Right lobe of liver (tissue), 6 donors: ENCODE measurements at regions not wholly inside any gene's neighbourhood (a gene's known extent, or its start where the extent isn't known, plus 50 kb on each side); places are given as distances from the start of the nearest gene placed in this dataset.

Source experiments
- ATAC-seq, 4 donors: fragments of 200-7000 bp; cut with Tn5 transposase; one replicate each; pipeline ENCODE4 v1.9.1; 2020; ENCODE audit warnings: mild to moderate bottlenecking in 4 of 4, moderate library complexity in 4 of 4
- DNase-seq, 3 donors: peaks; one replicate each; pipeline ENCODE4 v3.0.0-alpha.2; 2020
- H3K27ac ChIP-seq, 3 donors: fragments of 200-600 bp; one replicate each; pipeline ENCODE4 v1.8.0; 2022
- H3K27me3 ChIP-seq, 2 donors: fragments of 200-600 bp; one replicate each; pipeline ENCODE4 v1.8.0; 2022
- H3K36me3 ChIP-seq, 4 donors: fragments of 200-600 bp; sonication (generic) in 1 of 4; one replicate each; pipeline versions ENCODE4 v1.5.1 to v1.8.0; 2017 to 2022; ENCODE audit warnings: control low read depth in 1 of 4
- H3K4me1 ChIP-seq, 4 donors: fragments of 200-600 bp; sonication (generic) in 1 of 4; one replicate each; pipeline versions ENCODE4 v1.5.1 to v1.8.0; 2017 to 2022; ENCODE audit warnings: control low read depth in 1 of 4
- H3K4me3 ChIP-seq, 3 donors: fragments of 200-600 bp; one replicate each; pipeline ENCODE4 v1.8.0; 2022
- H3K9me3 ChIP-seq, 4 donors: fragments of 200-600 bp; sonication (generic) in 1 of 4; one replicate each; pipeline versions ENCODE4 v1.5.1 to v1.8.0; 2017 to 2022; ENCODE audit warnings: control low read depth in 1 of 4
- POLR2A ChIP-seq: fragments of 450-650 bp; IDR thresholded peaks from one replicate; pipeline ENCODE4 v1.6.1; 2017; ENCODE audit warnings: antibody characterized with exemption, mild to moderate bottlenecking
- WGBS: methylation state at CpG from one replicate; pipeline ENCODE4 v1.1.6; 2018; ENCODE audit warnings: low coverage, low lambda C conversion rate; ENCODE audit not compliant: insufficient coverage; ENCODE audit errors: missing lambda C conversion rate; 5-methylcytosine and 5-hydroxymethylcytosine counted together
- intact Hi-C, 2 donors: fragments of 100-400 bp; cut with DNase I; formaldehyde crosslinking; loops; one replicate each; pipeline versions ENCODE4 v1.11.2 to v1.14.1; 2022
- TF ChIP-seq, protein P1 (sequence below), 4 donors: fragments of 200-600 bp in 3 of 4; fragments of 450-650 bp in 1 of 4; IDR thresholded peaks; one replicate each; pipeline versions ENCODE4 v1.5.1 to v1.8.0; 2016 to 2022; ENCODE audit warnings: antibody characterized with exemption in 4 of 4, mild to moderate bottlenecking in 2 of 4
- donor health status: DM: no; HTN: yes; CAD: no.
- donor health status: DM: no; HTN: no; CAD: no.
- donor health status: DM: no; HTN: no; CAD: no.
- donor health status: DM: no; HTN: yes; CAD: no.
- donor health status: DM: no; HTN: yes; CAD: no.

DNA sequence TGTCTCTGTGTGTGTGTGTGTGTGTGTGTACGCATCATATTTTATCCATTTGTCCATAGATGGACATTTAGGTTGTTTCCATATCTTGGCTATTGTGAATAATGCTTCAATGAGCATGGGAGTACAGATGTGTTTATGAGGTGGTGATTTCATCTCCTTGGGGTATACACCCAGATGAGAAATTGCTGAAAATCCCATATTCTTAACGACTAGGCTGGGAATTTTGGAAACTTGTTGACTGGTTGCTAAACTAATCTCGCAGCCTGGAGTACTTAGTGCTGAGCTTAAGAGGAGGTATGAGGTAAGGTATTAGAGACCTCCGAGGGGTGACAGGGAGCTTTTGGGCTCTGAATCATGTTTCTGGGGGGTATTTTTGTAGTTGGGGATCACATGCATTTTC, 66.0 kb upstream of the SPRED2 start:
- H3K9me3 ChIP-seq = no peaks in the 10 kb centered on the region
- 74% methylated on average over 4 of the region's 4 CpGs for whole genome bisulfite sequencing
- no peak overlapping the region for H3K27ac ChIP-seq
- no peaks in the 10 kb centered on the region for H3K4me1 ChIP-seq
- no peak for TF ChIP-seq POLR2A
- TF ChIP-seq, protein P1, sequence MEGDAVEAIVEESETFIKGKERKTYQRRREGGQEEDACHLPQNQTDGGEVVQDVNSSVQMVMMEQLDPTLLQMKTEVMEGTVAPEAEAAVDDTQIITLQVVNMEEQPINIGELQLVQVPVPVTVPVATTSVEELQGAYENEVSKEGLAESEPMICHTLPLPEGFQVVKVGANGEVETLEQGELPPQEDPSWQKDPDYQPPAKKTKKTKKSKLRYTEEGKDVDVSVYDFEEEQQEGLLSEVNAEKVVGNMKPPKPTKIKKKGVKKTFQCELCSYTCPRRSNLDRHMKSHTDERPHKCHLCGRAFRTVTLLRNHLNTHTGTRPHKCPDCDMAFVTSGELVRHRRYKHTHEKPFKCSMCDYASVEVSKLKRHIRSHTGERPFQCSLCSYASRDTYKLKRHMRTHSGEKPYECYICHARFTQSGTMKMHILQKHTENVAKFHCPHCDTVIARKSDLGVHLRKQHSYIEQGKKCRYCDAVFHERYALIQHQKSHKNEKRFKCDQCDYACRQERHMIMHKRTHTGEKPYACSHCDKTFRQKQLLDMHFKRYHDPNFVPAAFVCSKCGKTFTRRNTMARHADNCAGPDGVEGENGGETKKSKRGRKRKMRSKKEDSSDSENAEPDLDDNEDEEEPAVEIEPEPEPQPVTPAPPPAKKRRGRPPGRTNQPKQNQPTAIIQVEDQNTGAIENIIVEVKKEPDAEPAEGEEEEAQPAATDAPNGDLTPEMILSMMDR (IDR thresholded peaks at IDR 0.05) = no peak
- no peak overlapping the region for H3K4me3 ChIP-seq
- DNase-seq = no peak
- no peaks in the 10 kb centered on the region for H3K36me3 ChIP-seq
- H3K27me3 ChIP-seq = no peaks in the 10 kb centered on the region
- intact Hi-C loops = no loop called here
- no peak for ATAC-seq

DNA sequence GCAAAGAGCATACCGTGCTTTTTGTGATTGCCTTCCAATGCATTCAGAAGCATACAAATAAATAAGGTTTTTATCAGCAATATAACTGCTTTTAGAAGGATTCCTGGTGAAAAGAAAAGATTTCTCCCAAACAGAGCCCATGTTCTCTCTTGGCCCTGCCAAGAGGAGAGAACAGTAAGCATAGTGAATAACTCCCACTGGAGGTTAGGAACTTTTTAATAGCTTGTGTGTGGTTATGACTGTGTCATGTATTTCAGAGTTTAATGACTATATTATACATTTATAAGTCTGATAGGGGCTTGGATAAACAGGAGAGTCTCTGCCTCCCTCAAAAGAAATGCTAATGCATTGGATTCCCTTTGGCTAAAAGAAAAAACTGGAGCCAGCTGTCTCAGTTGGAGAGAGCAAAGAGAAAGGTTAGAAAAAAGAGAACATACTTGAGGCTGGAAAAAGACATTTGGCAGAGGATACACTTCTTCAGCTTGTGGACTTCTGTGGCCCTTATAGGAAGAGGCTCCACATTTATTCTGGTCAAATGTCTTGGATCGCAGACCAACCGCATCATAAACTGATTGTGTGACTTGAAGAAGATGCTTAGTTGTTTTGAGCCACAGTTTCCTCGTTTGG, 63.0 kb upstream of the SPRED2 start:
- Histone ChIP-seq H3K27me3 (no peaks in the 10 kb centered on the region), H3K4me3 (no peak overlapping the region), H3K9me3 (no peaks in the 10 kb centered on the region), H3K4me1 (no peaks in the 10 kb centered on the region), H3K36me3 (no peaks in the 10 kb centered on the region), H3K27ac (no peak overlapping the region)
- WGBS = 75% methylated on average over 4 of the region's 4 CpGs
- ATAC-seq = no peak
- intact Hi-C loops = no loop called here
- TF ChIP-seq, protein P1 (IDR thresholded peaks at IDR 0.05) = no peak
- no peak for TF ChIP-seq POLR2A
- DNase-seq = no peak

DNA sequence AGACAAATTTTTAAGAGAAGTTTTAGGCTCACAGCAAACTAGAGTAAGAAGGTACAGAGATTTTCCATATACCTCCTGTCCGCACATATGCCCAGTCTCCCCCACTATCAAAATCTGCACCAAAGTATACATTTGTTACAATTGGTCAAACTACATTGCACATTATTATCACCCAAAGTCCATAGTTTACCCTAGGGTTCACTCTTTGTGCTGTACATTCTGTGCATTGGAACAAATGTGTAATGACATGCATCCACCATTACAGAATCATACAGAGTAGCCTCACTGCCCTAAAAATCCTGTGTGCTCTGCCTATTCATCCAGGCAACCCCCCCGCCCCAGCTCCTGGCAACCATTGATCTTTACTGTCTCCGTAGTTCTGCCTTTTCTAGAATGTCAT, 61.7 kb upstream of the SPRED2 start:
- 86% methylated on average over 3 of the region's 3 CpGs for WGBS
- intact Hi-C loops = no loop called here

DNA sequence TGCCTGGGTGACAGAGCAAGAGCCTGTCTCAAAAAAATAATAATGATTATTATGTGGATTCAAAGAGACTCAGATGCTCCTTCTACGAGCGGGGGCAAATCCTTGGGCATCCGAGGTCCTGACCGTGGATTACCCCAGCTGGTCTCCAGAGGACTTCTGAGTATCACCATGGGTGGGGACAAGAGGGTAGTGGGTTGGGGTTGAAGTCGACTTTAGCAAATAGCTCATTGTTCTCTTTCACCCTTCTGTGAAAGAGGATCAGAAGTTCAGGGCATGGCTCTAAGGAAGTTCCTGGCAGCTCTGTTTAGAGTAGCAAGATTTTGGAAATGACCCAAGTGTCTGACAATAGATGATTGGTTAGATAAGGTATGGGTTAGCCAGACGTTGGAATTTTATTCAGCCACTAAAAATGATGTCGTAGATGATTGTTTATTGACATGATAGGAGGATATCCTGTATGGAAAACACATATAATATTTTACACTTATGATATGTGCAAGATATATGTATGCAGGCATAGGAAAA, 59.0 kb upstream of the SPRED2 start:
- no peak overlapping the region for H3K27ac ChIP-seq
- H3K36me3 ChIP-seq = no peaks in the 10 kb centered on the region
- TF ChIP-seq, protein P1 (IDR thresholded peaks at IDR 0.05) = no peak
- no peak for TF ChIP-seq POLR2A
- H3K4me3 ChIP-seq = no peak overlapping the region
- WGBS = 59% methylated on average over 7 of the region's 7 CpGs
- DNase-seq (no peak), ATAC-seq (no peak)
- H3K4me1 ChIP-seq = no peaks in the 10 kb centered on the region
- H3K9me3 ChIP-seq = no peaks in the 10 kb centered on the region
- intact Hi-C loops = no loop called here
- H3K27me3 ChIP-seq = no peaks in the 10 kb centered on the region

More for the DNA sequence above, 61.7 kb upstream of the SPRED2 start:
- no peak overlapping the region for H3K27ac ChIP-seq
- no peak overlapping the region for H3K4me3 ChIP-seq
- no peak for ATAC-seq
- H3K36me3 ChIP-seq = no peaks in the 10 kb centered on the region
- TF ChIP-seq, protein P1 (IDR thresholded peaks at IDR 0.05) = no peak
- TF ChIP-seq POLR2A = no peak
- no peaks in the 10 kb centered on the region for H3K4me1 ChIP-seq
- H3K9me3 ChIP-seq = no peaks in the 10 kb centered on the region
- DNase-seq = no peak
- no peaks in the 10 kb centered on the region for H3K27me3 ChIP-seq
